Spinal cord (tissue), 10 donors: ENCODE measurements at regions not wholly inside any gene's neighbourhood (a gene's known extent, or its start where the extent isn't known, plus 50 kb on each side); places are given as distances from the start of the nearest gene placed in this dataset. TPM values are rescaled to one million over a fixed set of nuclear protein-coding genes. Genes with fewer than 3 reads are reported as not detected.
A peak's percentile ranks its signal among the peaks of the same experiment; 100 is the strongest.
"Not testable (repeated sequence)": the region's sequence is repeated elsewhere in the genome, so short reads cannot be mapped to it uniquely, and the experiment has no call there.

ENCODE experiments used
- DNase-seq, 6 donors: peaks; one replicate each; pipeline versions ENCODE4 v3.0.0 to v3.0.0-alpha.2; 2013 to 2015; ENCODE audit warnings: low spot score in 6 of 6, low read depth in 4 of 6
- H3K27ac ChIP-seq: one replicate; pipeline ENCODE4 v1.5.1; 2013; ENCODE audit warnings: low read depth, low read length, control low read depth
- H3K27me3 ChIP-seq: one replicate; pipeline ENCODE4 v1.6.1; 2013; ENCODE audit warnings: low read length; ENCODE audit not compliant: control insufficient read depth, insufficient read depth
- H3K36me3 ChIP-seq: one replicate; pipeline ENCODE4 v1.6.1; 2013; ENCODE audit warnings: low read length; ENCODE audit not compliant: control insufficient read depth, insufficient read depth
- H3K4me1 ChIP-seq: one replicate; pipeline ENCODE4 v1.6.1; 2013; ENCODE audit warnings: low read length; ENCODE audit not compliant: control insufficient read depth, insufficient read depth
- H3K4me3 ChIP-seq: one replicate; pipeline ENCODE4 v1.5.1; 2013; ENCODE audit warnings: low read depth, low read length, control low read depth
- H3K9me3 ChIP-seq: one replicate; pipeline ENCODE4 v1.6.1; 2013; ENCODE audit warnings: low read length; ENCODE audit not compliant: control insufficient read depth, insufficient read depth
- WGBS: methylation state at CpG from one replicate; pipeline ENCODE4 v1.1.5; 2013; ENCODE audit warnings: missing lambda C conversion rate; ENCODE audit not compliant: insufficient coverage; 5-methylcytosine and 5-hydroxymethylcytosine counted together
- small RNA-seq: library from RNA; depleted of rRNA; stranded (forward); fragments of <200 nt; gene quantifications from one replicate; pipeline ENCODE3, GENCODE V24; 2014; ENCODE audit warnings: low replicate concordance
- donor health status: healthy.

GRCh38 chr13:27362064-27362751, 62.2 kb upstream of the GTF3A start:
- H3K4me1 ChIP-seq = peaks cover 12% of the 10 kb centered on the region
- H3K36me3 ChIP-seq = no peaks in the 10 kb centered on the region
- no peaks in the 10 kb centered on the region for H3K9me3 ChIP-seq
- H3K4me3 ChIP-seq = peak overlapping the region; percentile 43
- H3K27ac ChIP-seq = no peak overlapping the region
- 2% methylated on average over 36 of the region's 36 CpGs for WGBS
- DNase-seq = peak in 5 of 6 donors; percentile 61 to 93 (median 76)
- peaks cover 13% of the 10 kb centered on the region for H3K27me3 ChIP-seq

GRCh38 chr13:27363637-27364036, 60.8 kb upstream of the GTF3A start:
- H3K4me3 ChIP-seq, H3K27ac ChIP-seq, H3K36me3 ChIP-seq, DNase-seq, H3K9me3 ChIP-seq: not testable (repeated sequence)
- peaks cover 13% of the 10 kb centered on the region for H3K27me3 ChIP-seq
- H3K4me1 ChIP-seq = peaks cover 12% of the 10 kb centered on the region
- WGBS = 92% methylated on average over 2 of the region's 5 CpGs

GRCh38 chr13:27367570-27367969, 56.8 kb upstream of the GTF3A start:
- 92% methylated on average over 4 of the region's 5 CpGs for WGBS
- H3K4me3 ChIP-seq = no peak overlapping the region
- H3K4me1 ChIP-seq = peaks cover 2% of the 10 kb centered on the region
- H3K27ac ChIP-seq = no peak overlapping the region
- no peak for DNase-seq
- peaks cover 11% of the 10 kb centered on the region for H3K27me3 ChIP-seq
- H3K36me3 ChIP-seq = no peaks in the 10 kb centered on the region
- H3K9me3 ChIP-seq = no peaks in the 10 kb centered on the region

GRCh38 chr13:27370305-27370872, 54.0 kb upstream of the GTF3A start:
- Histone ChIP-seq H3K9me3 (no peaks in the 10 kb centered on the region), H3K27ac (no peak overlapping the region), H3K27me3 (peaks cover 16% of the 10 kb centered on the region), H3K36me3 (no peaks in the 10 kb centered on the region), H3K4me3 (no peak overlapping the region), H3K4me1 (no peaks in the 10 kb centered on the region)
- 94% methylated on average over 11 of the region's 12 CpGs for WGBS
- DNase-seq = no peak

- Histone ChIP-seq H3K27me3 (peaks cover 16% of the 10 kb centered on the region), H3K27ac (no peak overlapping the region), H3K36me3 (no peaks in the 10 kb centered on the region), H3K4me1 (peaks cover 7% of the 10 kb centered on the region), H3K9me3 (no peaks in the 10 kb centered on the region), H3K4me3 (no peak overlapping the region)
- no peak for DNase-seq
- WGBS = 91% methylated on average over 2 of the region's 5 CpGs
Observed at GRCh38 chr13:27371932-27372331, 52.5 kb upstream of the GTF3A start.

GRCh38 chr13:27372896-27373295, 51.5 kb upstream of the GTF3A start:
- Histone ChIP-seq H3K4me3 (no peak overlapping the region), H3K36me3 (no peaks in the 10 kb centered on the region), H3K9me3 (no peaks in the 10 kb centered on the region), H3K27ac (no peak overlapping the region), H3K4me1 (peaks cover 7% of the 10 kb centered on the region), H3K27me3 (peaks cover 16% of the 10 kb centered on the region)
- 36% methylated on average over 9 of the region's 11 CpGs for WGBS
- DNase-seq = peak in 1 of 6 donors; percentile 42

- DNase-seq = no peak
- H3K27ac ChIP-seq = no peak overlapping the region
- 93% methylated on average over 10 of the region's 10 CpGs for WGBS
- no peaks in the 10 kb centered on the region for H3K36me3 ChIP-seq
- H3K9me3 ChIP-seq = no peaks in the 10 kb centered on the region
- peaks cover 7% of the 10 kb centered on the region for H3K4me1 ChIP-seq
- H3K4me3 ChIP-seq = no peak overlapping the region
- H3K27me3 ChIP-seq = peaks cover 13% of the 10 kb centered on the region
Observed at GRCh38 chr13:27374126-27374613, 50.2 kb upstream of the GTF3A start.

Small RNAs in the stretch of these regions (small RNA-seq; reads per million reads assigned to genes)
- gene RNU6-70P = not detected
